ENCODE measurements at regions not wholly inside any gene's neighbourhood (a gene's known extent, or its start where the extent isn't known, plus 50 kb on each side); places are given as distances from the start of the nearest gene placed in this dataset.

- Mint-ChIP-seq H3K27ac (no peak overlapping the region), H3K4me3 (no peak overlapping the region), H3K27me3 (ENCODE audit: low read depth, poor library complexity) (no peaks in the 10 kb centered on the region), H3K9me3 (no peaks in the 10 kb centered on the region), H3K36me3 (ENCODE audit: low read depth) (no peaks in the 10 kb centered on the region), H3K4me1 (peaks cover 16% of the 10 kb centered on the region)
- no peak for TF ChIP-seq CTCF (IDR thresholded peaks at IDR 0.05)
- DNase-seq: no peak
Observed at GRCh38 chr9:111237447-111237846, 92.6 kb downstream of the OR2K2 start.

GRCh38 chr9:111236332-111236731 is 93.7 kb downstream of the OR2K2 start:
- H3K36me3 Mint-ChIP-seq (ENCODE audit: low read depth): no peaks in the 10 kb centered on the region
- H3K27ac Mint-ChIP-seq: no peak overlapping the region
- H3K4me1 Mint-ChIP-seq: peaks cover 16% of the 10 kb centered on the region
- no peaks in the 10 kb centered on the region for H3K9me3 Mint-ChIP-seq
- no peak overlapping the region for H3K4me3 Mint-ChIP-seq
- H3K27me3 Mint-ChIP-seq (ENCODE audit: low read depth, poor library complexity): no peaks in the 10 kb centered on the region
- TF ChIP-seq CTCF (IDR thresholded peaks at IDR 0.05): no peak
- no peak for DNase-seq

- DNase-seq: no peak
- H3K27ac Mint-ChIP-seq: no peak overlapping the region
- H3K27me3 Mint-ChIP-seq (ENCODE audit: low read depth, poor library complexity): no peaks in the 10 kb centered on the region
- H3K4me1 Mint-ChIP-seq: peaks cover 16% of the 10 kb centered on the region
- no peak overlapping the region for H3K4me3 Mint-ChIP-seq
- no peaks in the 10 kb centered on the region for H3K9me3 Mint-ChIP-seq
- no peaks in the 10 kb centered on the region for H3K36me3 Mint-ChIP-seq (ENCODE audit: low read depth)
- TF ChIP-seq CTCF (IDR thresholded peaks at IDR 0.05): no peak
Observed at GRCh38 chr9:111233963-111234362, 96.1 kb downstream of the OR2K2 start.

DNA sequence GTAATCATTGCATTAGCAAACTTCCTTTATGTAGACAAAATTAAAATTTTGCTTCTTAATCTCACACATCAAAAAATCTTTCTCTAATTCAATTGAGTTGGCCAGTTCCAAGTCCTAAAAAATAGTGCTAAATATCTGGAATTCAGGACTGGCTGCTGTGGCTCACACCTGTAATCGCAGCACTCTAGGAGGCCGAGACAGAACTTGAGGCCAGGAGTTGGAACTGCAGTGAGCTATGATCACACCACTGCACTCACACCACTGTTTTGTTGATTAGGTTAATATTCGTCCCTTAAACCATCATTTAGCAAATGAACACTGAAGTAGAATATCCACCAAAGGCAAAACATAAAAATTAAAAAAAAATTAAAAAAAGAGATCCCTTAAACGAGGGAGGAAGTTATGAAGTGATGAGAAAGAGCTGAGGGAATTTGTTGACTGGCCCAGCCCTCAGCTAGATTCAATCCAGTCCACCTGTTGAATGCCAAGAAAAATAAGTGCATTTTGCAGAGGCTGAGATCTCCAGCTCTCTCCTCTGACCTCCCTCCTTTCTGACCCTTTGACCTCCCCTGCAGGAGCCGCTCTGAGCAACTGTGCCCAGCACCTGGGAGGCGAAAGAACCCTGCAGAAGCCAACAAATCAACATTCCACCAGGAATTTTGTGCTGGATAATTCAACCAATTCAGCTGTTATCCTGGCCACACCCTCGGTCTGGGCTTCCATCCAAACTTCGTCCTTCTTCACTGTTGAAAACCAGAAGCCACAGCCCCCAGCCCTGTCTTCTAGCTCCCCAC is 96.8 kb downstream of the OR2K2 start:
- Mint-ChIP-seq H3K4me1 (peaks cover 16% of the 10 kb centered on the region), H3K36me3 (ENCODE audit: low read depth) (no peaks in the 10 kb centered on the region), H3K27ac (no peak overlapping the region), H3K9me3 (no peaks in the 10 kb centered on the region), H3K4me3 (no peak overlapping the region), H3K27me3 (ENCODE audit: low read depth, poor library complexity) (no peaks in the 10 kb centered on the region)
- DNase-seq: peak; percentile 3
- TF ChIP-seq CTCF (IDR thresholded peaks at IDR 0.05): no peak

DNA sequence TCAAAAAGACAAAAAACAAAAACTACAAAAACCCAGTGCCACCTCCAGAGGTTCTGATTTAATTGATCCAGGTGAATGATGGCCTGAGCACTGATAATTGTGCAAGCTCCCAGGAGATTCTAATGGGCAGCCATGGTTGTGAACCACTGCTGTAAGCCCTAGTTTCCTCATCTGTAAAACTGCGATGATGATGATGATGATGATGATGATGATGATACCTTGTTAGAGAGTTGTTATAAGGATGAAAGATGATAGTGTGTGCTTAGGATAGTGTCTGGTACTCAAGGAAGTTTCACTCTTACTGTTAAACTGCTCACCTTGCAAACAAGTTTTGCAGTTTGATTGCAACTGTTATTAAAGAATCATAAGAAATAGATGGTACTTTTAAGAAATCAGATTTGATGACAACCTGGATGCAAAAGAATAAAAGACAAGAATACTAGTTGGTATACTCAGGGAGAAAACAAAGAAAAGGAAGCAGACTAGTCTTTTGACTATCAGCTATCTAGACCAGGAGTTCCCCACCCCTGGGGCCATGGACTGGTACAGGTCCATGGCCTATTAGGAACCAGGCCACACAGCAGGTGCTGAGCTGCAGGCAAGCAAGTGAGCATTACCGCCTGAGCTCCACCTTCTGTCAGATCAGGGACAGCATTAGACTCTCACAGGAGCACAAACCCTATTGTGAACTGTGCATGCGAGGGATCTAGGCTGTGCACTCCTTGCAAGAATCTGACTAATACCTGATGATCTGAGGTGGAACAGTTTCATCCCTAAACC is 98.0 kb downstream of the OR2K2 start:
- no peaks in the 10 kb centered on the region for H3K27me3 Mint-ChIP-seq (ENCODE audit: low read depth, poor library complexity)
- peaks cover 16% of the 10 kb centered on the region for H3K4me1 Mint-ChIP-seq
- no peaks in the 10 kb centered on the region for H3K36me3 Mint-ChIP-seq (ENCODE audit: low read depth)
- no peak overlapping the region for H3K27ac Mint-ChIP-seq
- no peak for TF ChIP-seq CTCF (IDR thresholded peaks at IDR 0.05)
- H3K4me3 Mint-ChIP-seq: no peak overlapping the region
- no peaks in the 10 kb centered on the region for H3K9me3 Mint-ChIP-seq
- DNase-seq: no peak
